ENCODE measurements at regions not wholly inside any gene's neighbourhood (a gene's known extent, or its start where the extent isn't known, plus 50 kb on each side); places are given as distances from the start of the nearest gene placed in this dataset.

- DNase-seq: no peak
These were observed 1152.9 kb upstream of the CDH6 start for GRCh38 chr5:30040488-30041118.

DNA sequence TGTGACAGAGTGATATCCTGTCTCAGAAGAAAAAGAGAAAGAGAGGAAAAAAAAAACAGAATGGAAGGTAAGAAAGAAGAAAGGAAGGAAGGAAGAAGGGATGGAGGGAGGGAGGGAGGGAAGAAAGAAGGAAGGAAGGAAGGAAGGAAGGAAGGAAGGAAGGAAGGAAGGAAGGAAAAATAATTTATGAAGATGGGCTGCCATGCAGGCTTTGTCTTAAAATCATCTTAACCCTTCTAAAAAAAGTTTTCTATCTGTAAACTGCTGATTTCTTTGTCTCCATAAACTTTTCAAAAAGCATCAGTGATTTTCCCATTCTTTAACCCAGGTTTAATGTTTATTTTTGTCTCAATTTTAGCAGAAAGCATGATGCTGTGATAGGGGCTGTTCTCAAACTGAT, 1154.1 kb upstream of the CDH6 start:
- DNase-seq: no peak

DNA sequence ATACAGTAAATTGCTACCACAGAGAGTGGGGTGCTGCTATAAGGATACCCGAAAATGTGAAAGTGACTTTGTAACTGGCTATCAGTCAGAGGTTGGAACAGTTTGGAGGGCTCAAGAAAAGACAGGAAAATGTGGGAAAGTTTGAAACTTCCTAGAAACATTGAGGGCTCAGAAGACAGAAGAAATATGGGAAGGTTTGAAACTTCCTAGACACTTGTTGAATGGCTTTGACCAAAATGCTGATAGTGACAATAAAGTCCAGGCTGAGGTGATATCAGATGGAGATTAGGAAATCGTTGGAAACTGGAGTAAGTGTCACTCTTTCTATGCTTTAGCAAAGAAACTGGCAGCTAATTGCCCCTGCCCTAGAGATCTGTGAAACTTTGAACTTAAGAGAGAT, 1158.6 kb upstream of the CDH6 start:
- DNase-seq: no peak

- no peak for DNase-seq
These were observed 1163.4 kb upstream of the CDH6 start for GRCh38 chr5:30030101-30030500.

DNA sequence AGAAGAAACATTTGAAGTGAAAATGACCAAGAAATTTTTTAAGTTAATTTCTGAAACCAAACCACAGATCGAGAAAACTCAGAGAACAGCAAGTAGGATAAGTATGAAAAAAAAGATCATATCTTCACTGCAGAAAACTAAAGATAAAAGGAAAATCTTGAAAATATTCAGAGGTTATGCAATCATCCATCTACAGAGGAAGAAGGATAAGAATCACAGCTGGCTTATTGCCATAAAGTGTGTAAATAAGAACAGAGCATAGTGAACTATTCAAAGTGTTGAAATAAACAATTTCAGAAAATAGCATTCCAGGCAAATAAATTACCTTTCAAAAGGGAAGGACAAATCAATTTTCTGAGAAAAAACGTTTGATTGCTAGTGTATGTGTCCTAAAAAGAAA, 1191.7 kb upstream of the CDH6 start:
- DNase-seq: no peak

DNA sequence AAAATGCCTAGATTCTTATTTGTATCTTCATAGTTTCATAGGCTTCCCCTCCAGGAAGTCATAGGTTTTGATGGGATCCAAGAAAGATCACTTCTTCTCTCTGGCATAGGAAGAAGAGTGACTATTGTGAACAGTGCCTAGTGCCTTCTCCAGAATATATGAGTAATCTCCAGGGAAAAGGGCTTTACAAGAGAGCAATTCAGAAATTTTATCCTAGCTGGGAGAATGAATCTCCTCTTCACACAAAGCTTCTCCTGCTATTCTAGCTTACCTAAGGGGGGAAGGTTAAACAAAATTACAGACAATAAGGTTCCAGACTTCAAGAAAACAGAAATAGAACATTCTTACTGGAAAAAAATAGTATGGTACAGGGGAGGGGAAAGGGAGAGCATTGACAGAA, 1193.3 kb upstream of the CDH6 start:
- no peak for DNase-seq

DNA sequence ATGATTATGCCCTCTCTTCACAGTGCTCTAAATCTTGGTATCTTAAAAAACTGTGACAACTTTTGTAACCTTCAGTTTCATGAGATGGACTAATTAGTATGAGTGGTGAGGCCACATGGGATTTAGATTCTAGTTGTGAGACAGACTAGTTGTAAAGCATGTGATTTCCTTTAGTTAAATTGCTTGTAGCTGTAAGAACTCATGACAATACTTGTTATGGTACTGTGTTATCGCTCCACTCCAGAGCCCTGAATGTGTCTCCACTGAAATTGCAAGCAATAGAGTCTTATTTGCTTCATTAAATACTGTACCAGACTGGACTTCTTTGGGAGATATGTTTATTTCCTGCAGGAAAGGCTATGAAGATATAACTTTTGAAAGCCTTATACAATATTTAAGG, 1198.3 kb upstream of the CDH6 start:
- DNase-seq: no peak

GRCh38 chr5:29994519-29994918, 1199.0 kb upstream of the CDH6 start:
- no peak for DNase-seq

DNA sequence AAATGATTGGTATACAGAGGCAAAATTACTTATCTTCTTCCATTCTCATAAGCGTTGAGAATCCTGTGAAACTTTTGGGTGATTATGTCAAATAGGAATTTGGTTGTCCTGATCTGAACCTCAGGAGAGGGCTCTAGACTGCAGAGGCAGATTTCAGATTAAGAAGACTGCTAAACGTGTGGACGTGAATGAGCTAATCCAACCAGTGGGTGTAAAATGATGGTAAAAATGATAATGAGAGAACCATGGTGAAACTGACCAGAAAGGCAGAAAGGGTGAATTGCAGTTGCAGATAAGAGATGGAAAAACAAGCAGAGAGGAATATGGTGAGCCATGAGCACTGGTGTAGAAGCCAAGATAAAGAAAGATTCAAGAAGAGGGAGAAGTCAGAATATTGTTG, 1200.2 kb upstream of the CDH6 start:
- DNase-seq: no peak

DNA sequence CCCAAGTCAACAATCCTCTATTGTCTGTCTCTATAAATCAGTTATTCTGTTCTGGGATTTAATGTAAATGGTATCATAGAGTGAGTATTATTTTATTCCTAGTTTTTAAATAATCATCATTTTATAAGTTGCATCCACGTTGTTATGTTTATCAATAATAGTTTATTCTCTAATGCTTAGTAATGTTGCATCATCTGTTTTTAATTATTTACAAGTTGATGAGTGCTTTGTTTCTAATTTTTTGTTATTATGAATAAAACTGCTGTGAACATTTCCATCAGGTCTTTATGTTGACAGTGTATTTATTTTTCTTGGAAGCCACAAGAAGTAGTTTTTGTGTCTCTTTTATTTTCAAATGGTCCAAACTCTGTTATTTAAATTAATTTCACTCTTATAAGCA, 1201.2 kb upstream of the CDH6 start:
- DNase-seq: no peak

DNA sequence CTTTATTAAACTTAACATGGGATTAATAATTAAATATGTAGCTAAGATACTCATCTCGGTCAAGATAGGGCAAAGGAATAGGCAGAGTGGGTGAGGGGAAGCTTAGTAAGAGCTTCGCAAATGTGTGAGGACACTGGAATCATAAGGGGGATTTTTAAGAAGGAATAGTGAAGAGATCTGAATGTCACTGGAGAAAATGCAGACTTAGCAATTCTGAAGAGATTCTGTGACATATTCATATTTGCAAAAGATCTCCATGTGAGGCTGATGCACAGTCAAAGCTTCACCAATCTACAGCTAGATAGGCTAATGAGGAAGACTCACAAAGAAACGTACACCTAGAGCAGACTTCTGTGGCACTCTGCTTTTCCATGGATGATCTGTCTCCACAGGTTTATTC, 1202.8 kb upstream of the CDH6 start:
- no peak for DNase-seq

- no peak for DNase-seq
These were observed 1209.3 kb upstream of the CDH6 start for GRCh38 chr5:29984156-29984540.

DNA sequence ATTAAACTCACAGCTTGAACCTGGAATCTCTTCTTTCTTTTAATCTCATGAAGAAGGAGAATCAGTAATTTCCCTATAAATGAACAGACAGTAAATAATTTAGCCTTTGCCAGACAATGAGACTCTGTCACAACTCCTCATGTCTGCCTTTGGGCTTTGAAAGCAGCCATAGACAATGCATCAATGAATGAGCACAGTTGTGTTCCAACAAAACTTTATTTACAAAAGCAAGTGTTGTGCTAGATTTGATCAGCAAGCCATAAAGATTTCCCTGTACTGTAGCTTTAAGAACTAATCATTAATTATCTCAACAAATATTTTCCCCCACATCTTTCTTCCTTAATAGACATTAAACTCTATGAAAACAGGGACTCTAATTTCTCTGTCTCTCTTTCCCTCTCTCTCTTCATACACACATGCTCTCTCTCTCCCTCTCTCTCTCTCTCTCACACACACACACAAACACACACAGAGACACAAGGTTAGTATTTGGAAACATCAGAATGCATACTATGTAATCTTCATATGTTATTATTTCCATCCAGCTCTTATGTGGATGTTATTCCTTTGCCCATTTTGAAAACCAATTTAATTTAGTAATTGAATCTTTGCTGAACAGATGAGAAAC, 1209.8 kb upstream of the CDH6 start:
- DNase-seq: no peak

DNA sequence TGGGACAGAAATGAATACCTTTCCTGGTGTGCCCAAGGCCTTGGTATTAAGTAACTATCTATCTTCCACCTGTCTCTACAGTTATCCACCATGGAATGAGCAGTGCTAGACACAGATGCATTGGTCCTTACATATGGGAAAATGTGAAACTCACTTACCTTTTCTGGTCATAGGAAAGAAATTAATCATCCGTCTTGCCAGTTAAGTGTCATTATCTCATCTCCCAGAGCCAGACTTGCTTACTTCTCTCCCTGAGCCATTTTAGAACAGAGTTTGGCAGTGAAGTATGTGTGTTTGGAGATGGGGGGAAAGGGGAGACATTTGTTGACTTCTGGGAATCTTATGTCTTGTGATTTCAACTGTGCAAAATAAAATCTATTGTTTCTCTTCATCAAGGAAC, 1211.0 kb upstream of the CDH6 start:
- no peak for DNase-seq

DNA sequence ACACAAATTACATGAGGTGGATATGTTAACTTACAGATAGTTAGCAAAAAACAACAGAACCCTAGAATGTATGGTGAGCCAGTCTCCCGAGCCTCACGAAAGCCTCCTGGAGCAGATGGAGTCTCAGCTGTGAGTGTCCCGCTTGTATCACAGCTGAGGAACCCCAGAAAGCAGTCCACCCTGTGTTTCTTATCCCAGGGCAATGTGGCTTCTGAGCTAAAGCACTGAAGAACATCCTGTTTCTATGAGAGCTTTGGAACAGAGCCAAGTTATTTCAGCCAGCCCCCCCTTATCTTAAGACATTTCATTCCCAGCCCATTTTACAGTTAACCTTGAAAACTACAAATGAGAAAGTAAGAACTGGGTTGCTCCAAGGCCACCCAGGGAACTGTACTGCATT, 1220.9 kb upstream of the CDH6 start:
- DNase-seq: no peak

GRCh38 chr5:29963956-29964355, 1229.5 kb upstream of the CDH6 start:
- DNase-seq: no peak

- no peak for DNase-seq
These were observed 1233.2 kb upstream of the CDH6 start for GRCh38 chr5:29960323-29960722.

DNA sequence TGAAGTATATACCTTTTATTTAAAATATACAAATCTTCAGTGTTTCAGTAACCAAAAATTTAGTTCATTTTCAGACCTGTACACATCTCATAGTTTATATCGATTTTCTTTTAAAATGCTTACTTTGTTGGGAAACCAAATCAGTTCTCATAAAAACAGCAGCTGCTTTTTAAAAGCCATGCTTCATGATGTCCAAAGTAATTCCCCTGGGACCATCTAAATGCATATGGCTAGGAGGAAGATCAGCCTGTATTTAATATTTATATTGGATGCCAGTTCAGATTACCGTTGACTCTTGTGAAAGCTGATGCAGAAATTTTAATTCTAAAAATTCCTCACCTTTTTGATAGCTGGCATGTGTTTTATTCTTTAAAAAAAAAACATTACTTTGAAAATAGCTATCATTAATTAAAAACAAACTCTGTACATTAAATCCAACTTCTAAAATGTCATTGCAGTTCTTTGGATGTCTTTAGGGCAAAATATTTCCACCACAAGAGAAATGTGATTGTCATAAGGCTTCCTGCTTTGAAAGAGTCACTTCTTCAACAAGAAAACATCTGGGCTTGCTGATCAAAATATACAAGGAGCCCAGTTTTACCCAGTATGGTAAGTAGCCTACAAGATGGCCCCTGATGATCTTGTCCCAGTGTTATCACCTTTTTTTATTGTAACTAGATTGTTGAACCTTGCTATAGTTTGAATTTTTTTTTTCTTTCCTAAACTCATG, 1242.9 kb upstream of the CDH6 start:
- no peak for DNase-seq

DNA sequence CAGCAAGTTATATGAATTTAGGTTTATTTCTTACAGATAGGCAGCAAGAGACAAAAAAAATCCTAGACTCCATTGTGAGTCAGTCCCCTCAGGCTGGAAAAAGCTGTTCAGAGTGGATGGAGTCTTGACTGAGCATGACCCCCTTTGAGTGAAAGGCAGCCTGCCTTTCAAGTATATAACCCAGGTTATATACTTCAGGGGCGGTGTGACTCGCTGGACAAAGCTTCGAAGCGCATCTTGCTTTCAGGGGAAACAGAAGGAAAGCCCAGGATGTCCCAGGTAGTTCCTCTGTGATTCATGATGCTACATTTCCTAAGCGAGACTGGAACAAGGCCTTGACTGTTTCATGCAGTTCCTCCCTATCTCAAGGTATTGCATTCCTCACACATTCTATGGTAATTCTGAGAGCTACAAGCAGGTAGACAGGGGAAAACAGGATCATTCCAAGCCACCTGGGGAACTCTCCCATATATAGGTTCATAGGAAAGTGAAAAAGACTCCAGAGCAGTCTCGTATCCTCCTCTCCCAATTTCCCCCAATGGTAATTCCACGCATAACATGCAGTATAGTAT, 1244.1 kb upstream of the CDH6 start:
- no peak for DNase-seq

DNA sequence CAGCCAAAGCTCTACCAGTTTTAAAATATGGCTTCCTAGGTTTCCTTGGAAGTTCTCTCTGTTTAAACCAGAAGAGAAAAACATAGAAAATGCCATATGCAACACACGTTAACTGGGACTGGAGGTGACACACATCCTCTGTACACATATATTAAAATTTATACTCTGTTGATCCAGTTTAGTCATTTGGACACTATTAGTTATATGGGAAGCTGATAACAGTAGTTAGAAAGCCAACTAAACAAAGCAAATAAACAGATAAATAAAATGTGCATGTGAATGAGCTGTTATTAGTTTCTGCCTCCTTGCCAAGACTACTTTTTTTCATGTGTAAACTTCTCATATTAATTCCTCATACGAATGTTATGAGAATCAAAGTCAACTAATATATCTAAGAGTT, 1249.2 kb upstream of the CDH6 start:
- no peak for DNase-seq

DNA sequence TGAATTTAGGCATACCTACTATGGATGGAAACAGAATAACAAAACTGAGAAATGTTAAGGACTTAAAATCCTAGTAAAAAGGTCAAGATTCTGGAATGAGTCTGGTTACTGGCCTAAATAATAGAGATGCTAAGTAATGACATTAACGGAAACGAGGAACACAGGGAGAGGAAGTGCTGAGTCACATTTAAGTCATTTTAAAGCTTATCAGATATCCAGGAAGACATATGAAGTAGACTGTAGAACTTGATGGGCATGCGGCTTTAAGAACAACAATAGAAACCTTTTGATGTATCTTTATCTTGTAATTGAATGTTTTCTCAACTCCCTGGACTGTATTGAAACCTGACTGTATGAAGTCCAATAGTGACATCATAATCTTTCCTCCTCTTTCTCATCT, 1251.4 kb upstream of the CDH6 start:
- no peak for DNase-seq

- DNase-seq: no peak
These were observed 1253.5 kb upstream of the CDH6 start for GRCh38 chr5:29939988-29940387.

DNA sequence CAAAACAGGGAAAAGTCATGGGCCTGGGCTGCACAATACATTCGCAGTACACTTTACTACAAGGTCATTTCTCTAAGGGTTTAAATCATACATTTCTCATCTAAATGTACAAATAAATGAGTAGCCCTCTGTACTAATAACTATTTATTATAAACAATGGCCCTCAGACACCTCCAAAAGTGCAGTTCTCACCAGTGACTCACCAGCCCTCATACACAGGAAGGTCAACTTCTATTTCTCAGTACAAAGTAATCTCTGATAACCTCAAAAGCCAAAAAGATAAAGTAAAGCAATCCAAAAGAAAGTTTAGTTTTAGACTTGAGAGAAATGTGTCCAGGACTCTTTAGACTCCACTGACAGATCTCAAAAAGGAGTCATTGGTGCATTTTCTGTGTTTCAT, 1258.1 kb upstream of the CDH6 start:
- DNase-seq: no peak

- DNase-seq: no peak
These were observed 1263.2 kb upstream of the CDH6 start for GRCh38 chr5:29930316-29930715.
